ENCODE measurements at regions not wholly inside any gene's neighbourhood (a gene's known extent, or its start where the extent isn't known, plus 50 kb on each side); places are given as distances from the start of the nearest gene placed in this dataset.

DNA sequence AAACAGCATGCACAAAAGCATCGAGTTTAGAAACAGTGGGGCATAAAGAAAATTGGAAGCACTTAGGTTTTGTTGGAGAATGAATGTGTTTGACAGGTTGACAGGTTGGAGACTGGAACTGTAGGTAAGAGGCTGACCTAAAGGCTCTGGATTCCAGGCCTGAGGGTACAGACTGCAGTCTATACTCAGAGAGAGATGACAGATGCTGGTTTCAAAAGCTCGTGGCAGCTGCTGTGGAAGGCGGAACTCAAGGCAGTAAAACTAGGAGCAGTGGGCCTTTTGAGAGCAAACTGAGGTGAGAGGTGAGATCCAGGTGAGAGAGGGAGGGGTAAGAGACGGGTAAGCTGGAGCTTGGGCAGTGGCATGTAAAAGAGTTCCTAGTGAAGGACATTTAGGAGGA lies 415.2 kb downstream of the TRIML1 start:
- DNase-seq: no peak

DNA sequence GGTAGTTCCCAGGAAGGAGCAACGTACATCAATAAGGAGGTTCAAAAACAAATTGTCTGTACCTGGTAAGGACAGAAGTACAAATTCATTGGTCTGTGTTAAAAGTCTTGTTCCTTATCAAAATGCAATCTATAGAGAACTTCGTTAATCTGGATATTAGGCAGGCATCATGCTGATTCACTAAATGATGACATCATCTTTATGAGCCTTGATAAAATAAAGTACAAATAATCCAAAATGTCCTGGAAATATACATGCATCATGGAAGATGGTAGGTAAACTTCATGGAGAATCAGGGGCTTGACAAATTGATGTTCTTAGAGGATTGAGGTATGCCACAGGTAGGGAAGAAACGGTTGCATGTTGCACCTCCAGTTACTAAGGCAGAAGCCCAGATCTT lies 433.9 kb downstream of the TRIML1 start:
- no peak for DNase-seq

GRCh38 chr4:188578657-188579056 lies 439.4 kb downstream of the TRIML1 start:
- DNase-seq: no peak

- DNase-seq: no peak
These were observed 456.8 kb downstream of the TRIML1 start for GRCh38 chr4:188596021-188596420.

DNA sequence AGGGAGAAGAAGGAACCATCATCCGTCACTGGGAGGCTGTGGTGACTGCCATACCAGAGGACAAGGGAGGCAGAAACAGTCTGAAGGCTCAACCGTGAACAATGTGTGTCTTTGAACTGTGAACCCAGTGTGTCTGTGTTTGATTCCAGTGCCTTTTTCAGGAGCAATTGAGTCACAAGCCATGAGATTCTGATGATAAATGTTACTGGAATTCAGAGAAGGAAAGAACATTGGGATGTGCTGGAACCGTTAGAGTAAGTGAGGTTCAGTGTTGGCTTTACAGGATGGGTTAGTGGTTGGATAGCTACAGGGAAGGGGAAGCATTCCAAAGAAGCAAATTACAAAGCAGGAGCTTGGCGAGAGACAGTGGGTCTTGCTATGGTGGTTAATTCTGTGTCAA lies 464.4 kb downstream of the TRIML1 start:
- no peak for DNase-seq

- no peak for DNase-seq
These were observed 467.4 kb downstream of the TRIML1 start for GRCh38 chr4:188606635-188607034.

GRCh38 chr4:188611143-188611542 lies 471.9 kb downstream of the TRIML1 start:
- no peak for DNase-seq

- no peak for DNase-seq
These were observed 473.4 kb downstream of the TRIML1 start for GRCh38 chr4:188612659-188613058.

GRCh38 chr4:188613976-188614375 lies 474.7 kb downstream of the TRIML1 start:
- DNase-seq: no peak

- DNase-seq: no peak
These were observed 480.4 kb downstream of the TRIML1 start for GRCh38 chr4:188619456-188620149.

- DNase-seq: no peak
These were observed 481.4 kb downstream of the TRIML1 start for GRCh38 chr4:188620608-188621007.

DNA sequence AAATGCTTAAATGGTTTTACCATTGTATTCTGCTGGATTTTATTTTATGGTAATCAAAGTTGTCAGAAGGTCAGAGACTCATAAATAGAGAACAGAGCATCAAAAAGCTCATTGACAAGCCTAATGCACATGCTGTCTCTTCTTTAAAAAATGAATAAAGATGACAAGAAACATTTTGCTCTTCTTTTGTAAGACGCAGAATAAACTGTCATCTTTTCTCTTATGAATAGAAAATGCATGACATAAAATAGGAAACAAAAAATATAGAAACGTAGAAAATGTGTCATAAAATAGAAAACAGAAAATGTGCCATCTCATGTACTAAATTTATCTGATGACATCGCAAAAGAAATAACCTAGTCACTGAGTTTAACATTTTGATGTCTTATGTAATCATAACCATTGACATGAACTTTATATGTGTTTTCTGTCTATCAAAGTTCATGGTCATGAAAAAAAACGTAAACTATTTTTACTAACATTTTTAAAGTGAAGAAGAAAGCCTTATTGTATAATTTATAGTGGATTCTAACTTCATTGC lies 484.1 kb downstream of the TRIML1 start:
- DNase-seq: no peak

DNA sequence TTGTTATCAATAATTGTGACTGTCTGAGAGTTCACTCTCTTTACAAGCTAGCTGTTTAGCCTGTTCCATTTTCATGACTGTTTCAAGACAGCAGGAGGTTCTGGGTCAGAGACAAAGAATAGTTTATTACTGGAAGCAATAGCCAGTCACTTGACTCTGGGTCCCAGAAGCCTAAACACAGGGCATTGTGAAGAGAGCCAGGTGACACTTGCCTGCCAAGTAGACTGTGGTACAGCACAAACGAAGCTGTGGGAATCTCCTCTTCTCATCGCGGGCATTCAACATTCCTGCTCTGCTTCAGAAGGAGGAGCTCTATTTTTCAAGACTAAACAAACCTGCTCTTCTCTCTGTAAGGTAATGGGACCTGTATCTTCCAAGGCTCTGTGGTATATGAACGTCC lies 485.1 kb downstream of the TRIML1 start:
- DNase-seq: no peak

DNA sequence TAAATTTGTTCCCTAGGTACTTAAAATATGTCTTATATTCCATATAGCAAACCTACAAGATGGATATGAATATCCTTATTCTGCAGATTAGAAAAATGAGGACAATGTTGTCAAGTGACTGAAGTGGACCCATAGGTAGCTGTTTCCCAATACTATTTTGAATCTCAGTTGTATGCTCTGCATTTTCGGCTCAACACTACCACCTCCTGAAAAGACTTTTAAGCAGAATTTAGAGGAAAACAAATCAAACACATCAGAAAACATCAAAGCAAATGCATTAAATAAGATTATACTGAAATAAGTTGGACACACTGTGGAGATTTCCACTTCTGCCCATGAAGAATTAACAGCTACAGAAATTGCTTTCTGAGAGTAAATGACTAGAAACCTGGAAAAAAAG lies 488.7 kb downstream of the TRIML1 start:
- DNase-seq: no peak

- DNase-seq: no peak
These were observed 500.3 kb downstream of the TRIML1 start for GRCh38 chr4:188639479-188640100.

GRCh38 chr4:188647820-188648370 lies 508.7 kb downstream of the TRIML1 start:
- no peak for DNase-seq

GRCh38 chr4:188649635-188650034 lies 510.4 kb downstream of the TRIML1 start:
- DNase-seq: no peak

- no peak for DNase-seq
These were observed 511.3 kb downstream of the TRIML1 start for GRCh38 chr4:188650516-188650915.

DNA sequence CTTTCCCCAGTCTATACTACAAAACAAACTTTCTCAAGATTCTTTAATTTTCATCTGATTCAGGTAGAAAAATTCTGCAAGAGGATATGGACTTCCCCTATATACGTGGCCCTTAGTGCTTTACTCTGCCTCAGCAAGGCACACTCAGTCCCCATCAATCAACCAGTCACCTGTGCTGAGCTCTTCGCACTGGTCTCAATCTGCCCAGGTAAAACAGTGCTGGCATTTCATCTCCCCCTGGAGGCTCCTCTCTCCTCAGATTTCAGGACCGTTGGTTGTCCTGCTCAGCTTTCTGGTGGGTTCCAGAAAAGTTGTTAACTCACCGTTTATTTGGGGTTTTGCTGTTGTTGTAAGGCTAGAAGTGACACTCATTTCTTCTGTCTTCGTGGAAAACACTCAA lies 518.1 kb downstream of the TRIML1 start:
- DNase-seq: no peak

- DNase-seq: no peak
These were observed 519.8 kb downstream of the TRIML1 start for GRCh38 chr4:188658958-188659522.

GRCh38 chr4:188660796-188661195 lies 521.6 kb downstream of the TRIML1 start:
- no peak for DNase-seq

- no peak for DNase-seq
These were observed 522.3 kb downstream of the TRIML1 start for GRCh38 chr4:188661502-188661901.

- no peak for DNase-seq
These were observed 524.1 kb downstream of the TRIML1 start for GRCh38 chr4:188663369-188663768.

All from right lung (tissue), 2 donors.